ENCODE measurements at regions not wholly inside any gene's neighbourhood (a gene's known extent, or its start where the extent isn't known, plus 50 kb on each side); places are given as distances from the start of the nearest gene placed in this dataset.

DNA sequence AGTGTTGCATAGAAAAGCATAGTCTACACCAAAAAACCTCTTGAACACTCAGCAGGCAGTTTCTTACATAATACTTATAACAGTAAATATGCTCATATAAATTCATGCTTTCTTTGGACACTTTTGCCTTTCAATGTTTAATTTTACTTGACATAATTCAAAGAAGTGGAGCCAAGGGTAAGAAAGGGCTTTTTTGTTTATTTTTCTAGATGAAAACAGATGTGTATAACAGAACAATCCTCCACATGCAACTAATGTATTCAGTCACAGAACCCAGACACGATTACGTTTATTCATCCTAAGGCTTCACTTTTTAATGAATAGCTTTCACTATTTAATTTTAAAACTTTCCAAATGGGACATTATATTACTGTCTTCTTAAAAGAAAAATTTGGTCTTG lies 58.0 kb upstream of the PTPN13 start:
- TF ChIP-seq, protein P1, sequence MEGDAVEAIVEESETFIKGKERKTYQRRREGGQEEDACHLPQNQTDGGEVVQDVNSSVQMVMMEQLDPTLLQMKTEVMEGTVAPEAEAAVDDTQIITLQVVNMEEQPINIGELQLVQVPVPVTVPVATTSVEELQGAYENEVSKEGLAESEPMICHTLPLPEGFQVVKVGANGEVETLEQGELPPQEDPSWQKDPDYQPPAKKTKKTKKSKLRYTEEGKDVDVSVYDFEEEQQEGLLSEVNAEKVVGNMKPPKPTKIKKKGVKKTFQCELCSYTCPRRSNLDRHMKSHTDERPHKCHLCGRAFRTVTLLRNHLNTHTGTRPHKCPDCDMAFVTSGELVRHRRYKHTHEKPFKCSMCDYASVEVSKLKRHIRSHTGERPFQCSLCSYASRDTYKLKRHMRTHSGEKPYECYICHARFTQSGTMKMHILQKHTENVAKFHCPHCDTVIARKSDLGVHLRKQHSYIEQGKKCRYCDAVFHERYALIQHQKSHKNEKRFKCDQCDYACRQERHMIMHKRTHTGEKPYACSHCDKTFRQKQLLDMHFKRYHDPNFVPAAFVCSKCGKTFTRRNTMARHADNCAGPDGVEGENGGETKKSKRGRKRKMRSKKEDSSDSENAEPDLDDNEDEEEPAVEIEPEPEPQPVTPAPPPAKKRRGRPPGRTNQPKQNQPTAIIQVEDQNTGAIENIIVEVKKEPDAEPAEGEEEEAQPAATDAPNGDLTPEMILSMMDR (IDR thresholded peaks at IDR 0.05; ENCODE audit: low read depth, low read length, missing input control) = no peak
- TF ChIP-seq, protein P2, sequence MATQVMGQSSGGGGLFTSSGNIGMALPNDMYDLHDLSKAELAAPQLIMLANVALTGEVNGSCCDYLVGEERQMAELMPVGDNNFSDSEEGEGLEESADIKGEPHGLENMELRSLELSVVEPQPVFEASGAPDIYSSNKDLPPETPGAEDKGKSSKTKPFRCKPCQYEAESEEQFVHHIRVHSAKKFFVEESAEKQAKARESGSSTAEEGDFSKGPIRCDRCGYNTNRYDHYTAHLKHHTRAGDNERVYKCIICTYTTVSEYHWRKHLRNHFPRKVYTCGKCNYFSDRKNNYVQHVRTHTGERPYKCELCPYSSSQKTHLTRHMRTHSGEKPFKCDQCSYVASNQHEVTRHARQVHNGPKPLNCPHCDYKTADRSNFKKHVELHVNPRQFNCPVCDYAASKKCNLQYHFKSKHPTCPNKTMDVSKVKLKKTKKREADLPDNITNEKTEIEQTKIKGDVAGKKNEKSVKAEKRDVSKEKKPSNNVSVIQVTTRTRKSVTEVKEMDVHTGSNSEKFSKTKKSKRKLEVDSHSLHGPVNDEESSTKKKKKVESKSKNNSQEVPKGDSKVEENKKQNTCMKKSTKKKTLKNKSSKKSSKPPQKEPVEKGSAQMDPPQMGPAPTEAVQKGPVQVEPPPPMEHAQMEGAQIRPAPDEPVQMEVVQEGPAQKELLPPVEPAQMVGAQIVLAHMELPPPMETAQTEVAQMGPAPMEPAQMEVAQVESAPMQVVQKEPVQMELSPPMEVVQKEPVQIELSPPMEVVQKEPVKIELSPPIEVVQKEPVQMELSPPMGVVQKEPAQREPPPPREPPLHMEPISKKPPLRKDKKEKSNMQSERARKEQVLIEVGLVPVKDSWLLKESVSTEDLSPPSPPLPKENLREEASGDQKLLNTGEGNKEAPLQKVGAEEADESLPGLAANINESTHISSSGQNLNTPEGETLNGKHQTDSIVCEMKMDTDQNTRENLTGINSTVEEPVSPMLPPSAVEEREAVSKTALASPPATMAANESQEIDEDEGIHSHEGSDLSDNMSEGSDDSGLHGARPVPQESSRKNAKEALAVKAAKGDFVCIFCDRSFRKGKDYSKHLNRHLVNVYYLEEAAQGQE (IDR thresholded peaks at IDR 0.05) = no peak
- TF ChIP-seq, protein P3, sequence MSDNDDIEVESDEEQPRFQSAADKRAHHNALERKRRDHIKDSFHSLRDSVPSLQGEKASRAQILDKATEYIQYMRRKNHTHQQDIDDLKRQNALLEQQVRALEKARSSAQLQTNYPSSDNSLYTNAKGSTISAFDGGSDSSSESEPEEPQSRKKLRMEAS (IDR thresholded peaks at IDR 0.05) = no peak
- TF ChIP-seq SP1 (IDR thresholded peaks at IDR 0.05) = no peak
